GM12865 (cell line): ENCODE measurements at regions not wholly inside any gene's neighbourhood (a gene's known extent, or its start where the extent isn't known, plus 50 kb on each side); places are given as distances from the start of the nearest gene placed in this dataset.

Experiments used
- DNase-seq: peaks from one replicate; pipeline ENCODE4 v3.0.0; 2010; ENCODE audit warnings: low read depth
- H3K4me3 ChIP-seq: 2 replicates; pipeline ENCODE4 v1.5.1; 2011; ENCODE audit warnings: mild to moderate bottlenecking, low read depth, low read length, control low read depth
- TF ChIP-seq, protein P1 (sequence below): IDR thresholded peaks from 2 replicates; pipeline ENCODE4 v1.5.1; 2011; ENCODE audit warnings: low read length, control low read depth, low read depth, inconsistent platforms; ENCODE audit not compliant: insufficient read depth; ENCODE audit errors: missing control alignments

DNA sequence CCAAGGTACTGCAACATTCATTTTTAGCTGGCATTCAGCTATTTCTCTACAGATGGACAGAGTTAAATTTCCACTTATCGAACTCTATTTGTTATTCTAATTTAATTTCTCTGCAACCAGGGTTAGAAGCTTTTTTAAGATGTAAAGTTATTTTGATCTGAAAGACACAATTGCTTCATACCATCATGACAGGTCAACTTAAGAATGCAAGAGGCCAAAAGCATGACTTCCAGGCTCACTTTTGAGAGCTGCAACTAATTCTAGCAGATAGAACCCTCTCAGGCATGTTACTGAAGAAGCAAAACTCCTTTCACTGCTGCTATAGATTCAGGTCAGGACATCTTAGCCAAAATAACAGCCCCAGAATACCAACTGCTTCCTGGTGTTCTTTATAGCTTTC lies 86.5 kb upstream of the GALNT18 start:
- no peak overlapping the region for H3K4me3 ChIP-seq
- TF ChIP-seq, protein P1, sequence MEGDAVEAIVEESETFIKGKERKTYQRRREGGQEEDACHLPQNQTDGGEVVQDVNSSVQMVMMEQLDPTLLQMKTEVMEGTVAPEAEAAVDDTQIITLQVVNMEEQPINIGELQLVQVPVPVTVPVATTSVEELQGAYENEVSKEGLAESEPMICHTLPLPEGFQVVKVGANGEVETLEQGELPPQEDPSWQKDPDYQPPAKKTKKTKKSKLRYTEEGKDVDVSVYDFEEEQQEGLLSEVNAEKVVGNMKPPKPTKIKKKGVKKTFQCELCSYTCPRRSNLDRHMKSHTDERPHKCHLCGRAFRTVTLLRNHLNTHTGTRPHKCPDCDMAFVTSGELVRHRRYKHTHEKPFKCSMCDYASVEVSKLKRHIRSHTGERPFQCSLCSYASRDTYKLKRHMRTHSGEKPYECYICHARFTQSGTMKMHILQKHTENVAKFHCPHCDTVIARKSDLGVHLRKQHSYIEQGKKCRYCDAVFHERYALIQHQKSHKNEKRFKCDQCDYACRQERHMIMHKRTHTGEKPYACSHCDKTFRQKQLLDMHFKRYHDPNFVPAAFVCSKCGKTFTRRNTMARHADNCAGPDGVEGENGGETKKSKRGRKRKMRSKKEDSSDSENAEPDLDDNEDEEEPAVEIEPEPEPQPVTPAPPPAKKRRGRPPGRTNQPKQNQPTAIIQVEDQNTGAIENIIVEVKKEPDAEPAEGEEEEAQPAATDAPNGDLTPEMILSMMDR = no peak
- DNase-seq = no peak

DNA sequence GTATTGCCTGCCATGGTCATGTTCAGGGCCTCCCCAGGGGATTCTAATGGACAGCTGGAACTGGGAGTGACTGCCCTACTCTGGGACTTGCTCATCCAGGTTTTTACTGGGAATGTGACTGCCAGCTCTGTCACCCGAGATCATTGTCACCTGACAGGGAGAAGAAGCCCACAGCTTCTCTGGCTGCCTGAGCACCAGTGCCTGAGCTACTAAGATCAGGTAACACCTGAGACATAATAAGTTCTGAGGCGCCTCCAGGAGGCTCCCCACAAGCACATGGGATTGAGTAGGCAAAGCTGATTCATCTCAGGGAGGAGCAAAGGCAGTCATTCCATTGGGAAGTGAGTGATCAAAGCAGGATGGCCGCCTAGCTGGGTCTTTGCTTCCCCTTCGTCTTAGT lies 84.2 kb upstream of the GALNT18 start:
- TF ChIP-seq, protein P1 = no peak
- no peak for DNase-seq
- no peak overlapping the region for H3K4me3 ChIP-seq

GRCh38 chr11:11703885-11704284 lies 82.1 kb upstream of the GALNT18 start:
- TF ChIP-seq, protein P1 = no peak
- DNase-seq = no peak
- no peak overlapping the region for H3K4me3 ChIP-seq

GRCh38 chr11:11701070-11701469 lies 79.3 kb upstream of the GALNT18 start:
- TF ChIP-seq, protein P1 = no peak
- DNase-seq = no peak
- no peak overlapping the region for H3K4me3 ChIP-seq

DNA sequence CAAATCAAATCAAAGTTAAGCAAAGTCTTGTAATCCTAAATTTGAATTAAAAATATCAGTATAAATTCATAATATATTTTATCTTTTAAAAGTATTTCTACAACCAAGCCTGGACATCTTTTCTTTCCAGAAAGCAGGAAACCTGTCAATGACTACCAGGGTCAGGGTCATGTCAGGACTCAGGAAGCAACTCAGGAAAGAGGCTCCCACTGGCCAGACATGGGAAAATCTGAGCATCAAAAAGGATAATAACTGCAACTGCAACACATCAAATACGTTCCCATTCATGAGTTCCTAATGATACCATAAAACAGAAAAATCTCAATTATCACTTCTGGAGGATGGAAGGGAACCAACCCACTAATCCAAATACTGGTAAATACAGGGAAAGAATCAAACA lies 76.0 kb upstream of the GALNT18 start:
- no peak for DNase-seq
- H3K4me3 ChIP-seq = no peak overlapping the region
- TF ChIP-seq, protein P1 = no peak

- no peak overlapping the region for H3K4me3 ChIP-seq
- DNase-seq = no peak
- TF ChIP-seq, protein P1 = no peak
Measured at GRCh38 chr11:11691296-11692151, 69.7 kb upstream of the GALNT18 start.

- DNase-seq = no peak
- TF ChIP-seq, protein P1 = no peak
- no peak overlapping the region for H3K4me3 ChIP-seq
Measured at GRCh38 chr11:11681536-11681935, 59.7 kb upstream of the GALNT18 start.
